ENCODE measurements at regions not wholly inside any gene's neighbourhood (a gene's known extent, or its start where the extent isn't known, plus 50 kb on each side); places are given as distances from the start of the nearest gene placed in this dataset.

DNA sequence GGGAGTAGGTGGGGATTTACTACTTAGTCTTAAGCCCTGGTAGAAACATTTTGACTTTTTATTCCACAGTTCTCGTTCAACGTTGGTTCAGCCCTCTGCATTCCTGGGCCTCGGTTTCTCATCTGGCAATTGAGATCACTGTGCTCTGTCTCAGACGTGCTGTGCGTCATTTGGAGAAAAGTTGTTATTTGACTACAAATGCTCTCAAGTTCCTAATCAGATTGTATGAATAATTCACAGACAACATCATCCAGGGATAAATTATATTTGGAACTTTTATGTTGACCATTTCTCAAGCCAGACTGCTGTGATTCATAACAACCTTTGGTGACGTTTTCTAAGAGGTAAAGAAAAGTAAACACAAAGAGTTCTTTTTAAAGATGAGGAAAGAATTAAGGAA, 69.2 kb downstream of the BLID start:
- ATAC-seq (no peak), DNase-seq (no peak)
- no peak for TF ChIP-seq CTCF (IDR thresholded peaks at IDR 0.05)
- Histone ChIP-seq H3K27ac (no peak overlapping the region), H3K4me3 (no peak overlapping the region), H3K36me3 (no peaks in the 10 kb centered on the region), H3K4me1 (peaks cover 0 to 6% (median 0%) of the 10 kb centered on the region in 9 donors), H3K27me3 (no peaks in the 10 kb centered on the region), H3K9me3 (peaks cover 0 to 2% (median 0%) of the 10 kb centered on the region in 11 donors)
- 93 to 94% methylated on average over 6 of the region's 6 CpGs for WGBS, 2 donors
- intact Hi-C loops (cut with DNase I): no loop called here

DNA sequence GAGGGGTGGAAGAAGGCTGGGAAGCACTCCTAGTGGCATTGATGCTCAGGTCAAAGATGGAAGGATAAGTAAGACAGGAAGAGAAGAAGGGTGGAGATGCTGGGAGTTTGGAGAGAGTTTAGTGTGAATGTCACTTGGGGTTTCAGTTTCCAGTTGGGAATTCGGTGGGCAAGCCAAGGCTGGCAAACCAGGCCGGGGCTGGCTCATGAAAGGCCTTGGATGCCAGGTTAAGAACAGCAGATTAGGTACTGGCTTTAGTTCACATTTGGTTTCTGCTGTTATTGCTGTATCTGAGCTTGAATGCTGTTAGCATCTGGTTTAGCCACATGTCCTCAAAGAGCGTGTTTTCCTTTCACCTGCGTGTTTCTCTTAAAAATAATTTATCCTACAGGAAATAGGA, 69.6 kb downstream of the BLID start:
- DNase-seq (no peak), ATAC-seq (peak in 3 of 8 donors; percentile 33 to 44 (median 39))
- intact Hi-C loops (cut with DNase I): no loop called here
- WGBS, 2 donors: 77 to 90% methylated on average over 4 of the region's 4 CpGs
- Histone ChIP-seq H3K27me3 (no peaks in the 10 kb centered on the region), H3K36me3 (no peaks in the 10 kb centered on the region), H3K27ac (peak overlapping the region in 1 of 10 donors; percentile 7), H3K4me1 (peaks cover 0 to 6% (median 0%) of the 10 kb centered on the region in 9 donors), H3K4me3 (no peak overlapping the region), H3K9me3 (no peaks in the 10 kb centered on the region)
- TF ChIP-seq CTCF (IDR thresholded peaks at IDR 0.05): no peak

GRCh38 chr11:122045181-122045586, 70.8 kb downstream of the BLID start:
- no peak overlapping the region for H3K27ac ChIP-seq
- ATAC-seq (no peak), DNase-seq (no peak)
- intact Hi-C loops (cut with DNase I): no loop called here
- peaks cover 0 to 6% (median 0%) of the 10 kb centered on the region in 9 donors for H3K4me1 ChIP-seq
- no peak overlapping the region for H3K4me3 ChIP-seq
- WGBS, 2 donors: 35 to 54% methylated on average over 3 of the region's 3 CpGs
- no peaks in the 10 kb centered on the region for H3K27me3 ChIP-seq
- TF ChIP-seq CTCF (IDR thresholded peaks at IDR 0.05): no peak
- no peaks in the 10 kb centered on the region for H3K9me3 ChIP-seq
- no peaks in the 10 kb centered on the region for H3K36me3 ChIP-seq

DNA sequence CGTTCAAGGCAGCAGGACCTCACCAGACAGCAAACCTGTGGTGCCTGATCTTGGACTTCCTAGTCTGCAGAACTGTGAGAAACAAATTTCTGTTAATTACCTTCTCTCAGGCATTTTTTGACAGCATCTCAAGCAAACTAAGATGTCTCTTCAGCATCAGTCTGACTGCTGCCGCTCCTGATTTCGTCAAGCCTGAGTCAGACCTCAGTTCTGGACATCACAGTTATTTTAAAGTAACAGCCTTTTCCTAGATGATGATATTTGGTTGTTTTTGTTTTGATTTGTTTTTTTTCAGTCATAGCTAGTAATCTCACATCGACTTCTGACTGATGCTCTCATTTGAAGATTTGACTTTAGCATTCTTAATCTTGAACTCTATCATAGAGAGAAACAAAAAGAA, 71.9 kb downstream of the BLID start:
- TF ChIP-seq CTCF (IDR thresholded peaks at IDR 0.05): no peak
- Histone ChIP-seq H3K4me1 (peaks cover 0 to 6% (median 0%) of the 10 kb centered on the region in 9 donors), H3K27ac (no peak overlapping the region), H3K9me3 (no peaks in the 10 kb centered on the region), H3K36me3 (no peaks in the 10 kb centered on the region), H3K4me3 (no peak overlapping the region), H3K27me3 (no peaks in the 10 kb centered on the region)
- no peak for ATAC-seq
- 66 to 68% methylated on average over 4 of the region's 4 CpGs for WGBS, 2 donors
- DNase-seq: no peak
- intact Hi-C loops (cut with DNase I): no loop called here

All from heart right ventricle (tissue), 16 donors.